GM12892 (cell line): ENCODE measurements at regions not wholly inside any gene's neighbourhood (a gene's known extent, or its start where the extent isn't known, plus 50 kb on each side); places are given as distances from the start of the nearest gene placed in this dataset.

Experiments
- POLR2A ChIP-seq: IDR thresholded peaks from 2 replicates; pipeline ENCODE4 v1.6.1; 2011; ENCODE audit warnings: low read depth, low read length, control low read depth
- POLR2AphosphoS5 ChIP-seq: IDR thresholded peaks from 2 replicates; pipeline ENCODE4 v1.6.1; 2011; ENCODE audit warnings: low read depth, low read length, control low read depth

DNA sequence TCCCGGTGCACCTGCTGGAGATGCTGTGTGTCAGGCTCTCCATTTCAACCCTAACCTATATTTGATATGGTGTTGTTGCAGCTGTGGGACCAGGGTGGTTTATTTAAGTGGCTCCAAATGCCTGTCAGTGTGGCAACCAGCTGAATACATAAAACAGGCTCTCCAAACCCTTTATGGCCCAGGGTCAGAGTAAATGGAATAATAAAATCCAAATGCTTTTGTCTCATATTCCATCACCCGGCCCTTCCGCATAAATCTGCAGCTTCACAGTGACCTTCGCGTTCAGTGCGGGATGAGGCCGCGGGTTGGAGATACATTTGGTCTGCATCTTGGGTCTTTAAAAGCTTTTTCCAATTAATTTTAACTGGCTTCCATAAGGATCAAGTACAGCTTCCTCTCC is 382.1 kb upstream of the NR2F2 start:
- TF ChIP-seq POLR2A, result no peak
- no peak for TF ChIP-seq POLR2AphosphoS5
